Stimulated activated CD4-positive, alpha-beta T cell treated with anti-CD3 and anti-CD28 coated beads, Interleukin-4, amount 100 ng/mL, for 24 hours (primary cell): ENCODE measurements at regions not wholly inside any gene's neighbourhood (a gene's known extent, or its start where the extent isn't known, plus 50 kb on each side); places are given as distances from the start of the nearest gene placed in this dataset.

Experiments used
- DNase-seq: peaks from one replicate; pipeline ENCODE4 v3.0.0-alpha.2; 2020

- no peak for DNase-seq
These were observed 77.2 kb upstream of the BHLHE23 start for GRCh38 chr20:63083831-63084562.

GRCh38 chr20:63082939-63083735, 76.4 kb upstream of the BHLHE23 start:
- DNase-seq, result no peak

GRCh38 chr20:63082308-63082938, 75.7 kb upstream of the BHLHE23 start:
- peak; percentile 29 for DNase-seq

GRCh38 chr20:63081831-63082230, 75.1 kb upstream of the BHLHE23 start:
- no peak for DNase-seq

GRCh38 chr20:63081351-63081750, 74.6 kb upstream of the BHLHE23 start:
- no peak for DNase-seq

GRCh38 chr20:63080811-63081210, 74.0 kb upstream of the BHLHE23 start:
- DNase-seq, result no peak

GRCh38 chr20:63080411-63080810, 73.6 kb upstream of the BHLHE23 start:
- no peak for DNase-seq

GRCh38 chr20:63079971-63080370, 73.2 kb upstream of the BHLHE23 start:
- no peak for DNase-seq

- no peak for DNase-seq
These were observed 70.9 kb upstream of the BHLHE23 start for GRCh38 chr20:63077705-63078104.

GRCh38 chr20:63076421-63076820, 69.7 kb upstream of the BHLHE23 start:
- DNase-seq, result no peak

- no peak for DNase-seq
These were observed 67.9 kb upstream of the BHLHE23 start for GRCh38 chr20:63074631-63075030.

GRCh38 chr20:63074182-63074581, 67.4 kb upstream of the BHLHE23 start:
- DNase-seq, result no peak

- no peak for DNase-seq
These were observed 66.9 kb upstream of the BHLHE23 start for GRCh38 chr20:63073738-63074065.

- DNase-seq, result no peak
These were observed 66.4 kb upstream of the BHLHE23 start for GRCh38 chr20:63072991-63073737.

GRCh38 chr20:63072231-63072791, 65.5 kb upstream of the BHLHE23 start:
- DNase-seq, result no peak

- DNase-seq, result peak; percentile 18
These were observed 64.9 kb upstream of the BHLHE23 start for GRCh38 chr20:63071541-63072181.

GRCh38 chr20:63070771-63071540, 64.2 kb upstream of the BHLHE23 start:
- no peak for DNase-seq

- no peak for DNase-seq
These were observed 63.5 kb upstream of the BHLHE23 start for GRCh38 chr20:63070301-63070625.

- DNase-seq, result no peak
These were observed 62.1 kb upstream of the BHLHE23 start for GRCh38 chr20:63068711-63069367.

- no peak for DNase-seq
These were observed 61.2 kb upstream of the BHLHE23 start for GRCh38 chr20:63067721-63068560.
